ENCODE measurements at regions not wholly inside any gene's neighbourhood (a gene's known extent, or its start where the extent isn't known, plus 50 kb on each side); places are given as distances from the start of the nearest gene placed in this dataset.

GRCh38 chr7:52450816-52451215, 584.6 kb upstream of the POM121L12 start:
- Mint-ChIP-seq H3K27ac (no peak overlapping the region), H3K36me3 (no peaks in the 10 kb centered on the region), H3K9me3 (peaks cover 1 to 13% (median 7%) of the 10 kb centered on the region in 11 donors), H3K27me3 (no peaks in the 10 kb centered on the region), H3K4me1 (no peaks in the 10 kb centered on the region), H3K4me3 (no peak overlapping the region)
- Histone ChIP-seq H3K27me3 (ENCODE audit: control insufficient read depth in 2 of 2, insufficient read depth in 2 of 2, low read length in 2 of 2) (no peaks in the 10 kb centered on the region), H3K4me3 (ENCODE audit: low read length) (no peak overlapping the region), H3K4me1 (ENCODE audit: control insufficient read depth in 2 of 2, insufficient read depth in 2 of 2, low read length in 2 of 2) (no peaks in the 10 kb centered on the region), H3K9me3 (ENCODE audit: control insufficient read depth in 2 of 3, low read length in 3 of 3) (peaks cover 0 to 4% (median 0%) of the 10 kb centered on the region in 3 experiments), H3K36me3 (ENCODE audit: control insufficient read depth in 2 of 3, insufficient read depth in 3 of 3, low read length in 3 of 3) (no peaks in the 10 kb centered on the region), H3K27ac (ENCODE audit: low read depth, low read length) (no peak overlapping the region)
- no peak for ATAC-seq
- ChIA-PET CTCF (no interaction called here), POLR2A (no interaction called here)
- intact Hi-C loops (cut with micrococcal nuclease): no loop called here
- DNase-seq: no peak

GRCh38 chr7:52447581-52448180, 587.8 kb upstream of the POM121L12 start:
- Mint-ChIP-seq H3K4me3 (no peak overlapping the region), H3K9me3 (peaks cover 3 to 18% (median 10%) of the 10 kb centered on the region in 11 donors), H3K27ac (no peak overlapping the region), H3K36me3 (no peaks in the 10 kb centered on the region), H3K27me3 (no peaks in the 10 kb centered on the region), H3K4me1 (no peaks in the 10 kb centered on the region)
- H3K36me3 ChIP-seq (ENCODE audit: control insufficient read depth in 2 of 3, insufficient read depth in 3 of 3, low read length in 3 of 3): no peaks in the 10 kb centered on the region
- H3K4me1 ChIP-seq (ENCODE audit: control insufficient read depth in 2 of 2, insufficient read depth in 2 of 2, low read length in 2 of 2): no peaks in the 10 kb centered on the region
- no peak overlapping the region for H3K4me3 ChIP-seq (ENCODE audit: low read length)
- POLR2A ChIA-PET: no interaction called here
- intact Hi-C loops (cut with micrococcal nuclease): no loop called here
- no peaks in the 10 kb centered on the region for H3K9me3 ChIP-seq (ENCODE audit: control insufficient read depth in 2 of 3, low read length in 3 of 3)
- no peak overlapping the region for H3K27ac ChIP-seq (ENCODE audit: low read depth, low read length)
- DNase-seq (no peak), ATAC-seq (no peak)
- H3K27me3 ChIP-seq (ENCODE audit: control insufficient read depth in 2 of 2, insufficient read depth in 2 of 2, low read length in 2 of 2): no peaks in the 10 kb centered on the region
- CTCF ChIA-PET: no interaction called here

GRCh38 chr7:52436278-52436677, 599.2 kb upstream of the POM121L12 start:
- Histone ChIP-seq H3K4me1 (ENCODE audit: control insufficient read depth in 2 of 2, insufficient read depth in 2 of 2, low read length in 2 of 2) (no peaks in the 10 kb centered on the region), H3K36me3 (ENCODE audit: control insufficient read depth in 2 of 3, insufficient read depth in 3 of 3, low read length in 3 of 3) (no peaks in the 10 kb centered on the region), H3K9me3 (ENCODE audit: control insufficient read depth in 2 of 3, low read length in 3 of 3) (no peaks in the 10 kb centered on the region), H3K27me3 (ENCODE audit: control insufficient read depth in 2 of 2, insufficient read depth in 2 of 2, low read length in 2 of 2) (no peaks in the 10 kb centered on the region), H3K27ac (ENCODE audit: low read depth, low read length) (no peak overlapping the region), H3K4me3 (ENCODE audit: low read length) (no peak overlapping the region)
- intact Hi-C loops (cut with micrococcal nuclease): no loop called here
- DNase-seq (no peak), ATAC-seq (no peak)
- H3K27me3 Mint-ChIP-seq: no peaks in the 10 kb centered on the region
- no peaks in the 10 kb centered on the region for H3K36me3 Mint-ChIP-seq
- ChIA-PET POLR2A (no interaction called here), CTCF (no interaction called here)
- H3K9me3 Mint-ChIP-seq: peaks cover 0 to 13% (median 3%) of the 10 kb centered on the region in 11 donors
- no peak overlapping the region for H3K27ac Mint-ChIP-seq
- no peaks in the 10 kb centered on the region for H3K4me1 Mint-ChIP-seq
- H3K4me3 Mint-ChIP-seq: no peak overlapping the region

DNA sequence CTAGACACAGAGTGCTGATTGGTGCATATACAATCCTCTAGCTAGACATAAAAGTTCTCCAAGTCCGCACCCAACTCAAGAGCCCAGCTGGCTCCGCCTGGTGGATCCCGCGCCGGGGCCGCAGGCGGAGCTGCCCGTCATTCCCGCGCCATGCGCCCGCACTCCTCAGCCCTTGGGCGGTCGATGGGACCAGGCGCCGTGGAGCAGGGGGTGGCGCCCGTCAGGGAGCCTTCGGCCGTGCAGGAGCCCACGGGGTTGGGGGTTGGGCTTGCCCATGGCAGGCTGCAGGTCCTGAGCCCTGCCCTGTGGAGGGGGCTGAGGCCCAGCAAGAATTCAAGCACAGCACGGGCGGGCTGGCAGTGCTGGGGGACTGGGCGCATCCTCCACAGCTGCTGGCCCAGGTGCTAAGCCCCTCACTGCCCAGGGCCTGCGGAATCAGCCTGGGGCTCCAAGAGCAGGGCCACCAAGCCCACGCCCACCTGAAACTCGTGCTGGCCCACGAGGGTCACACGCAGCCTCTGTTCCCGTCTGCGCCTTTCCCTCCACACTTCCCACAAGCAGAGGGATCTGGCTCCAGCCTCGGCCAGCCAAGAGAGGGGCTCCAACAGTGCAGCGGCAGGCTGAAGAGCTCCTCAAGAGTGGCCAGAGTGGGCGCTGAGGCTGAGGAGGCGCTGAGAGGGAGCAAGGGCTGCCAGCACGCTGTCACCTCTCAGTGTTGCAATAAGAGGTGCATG, 604.2 kb upstream of the POM121L12 start:
- no peak overlapping the region for H3K27ac ChIP-seq (ENCODE audit: low read depth, low read length)
- H3K27me3 ChIP-seq (ENCODE audit: control insufficient read depth in 2 of 2, insufficient read depth in 2 of 2, low read length in 2 of 2): no peaks in the 10 kb centered on the region
- CTCF ChIA-PET: no interaction called here
- intact Hi-C loops (cut with micrococcal nuclease): loop anchor here in 1 of 2 donors (5.0 kb wide), 1 partner anchor 51 kb away; no protein-coding TSS in a partner anchor
- no peaks in the 10 kb centered on the region for H3K36me3 Mint-ChIP-seq
- no peaks in the 10 kb centered on the region for H3K27me3 Mint-ChIP-seq
- no peaks in the 10 kb centered on the region for H3K4me1 Mint-ChIP-seq
- no peaks in the 10 kb centered on the region for H3K9me3 ChIP-seq (ENCODE audit: control insufficient read depth in 2 of 3, low read length in 3 of 3)
- H3K27ac Mint-ChIP-seq: no peak overlapping the region
- H3K36me3 ChIP-seq (ENCODE audit: control insufficient read depth in 2 of 3, insufficient read depth in 3 of 3, low read length in 3 of 3): no peaks in the 10 kb centered on the region
- peaks cover 0 to 33% (median 8%) of the 10 kb centered on the region in 11 donors for H3K9me3 Mint-ChIP-seq
- no peak overlapping the region for H3K4me3 Mint-ChIP-seq
- H3K4me1 ChIP-seq (ENCODE audit: control insufficient read depth in 2 of 2, insufficient read depth in 2 of 2, low read length in 2 of 2): no peaks in the 10 kb centered on the region
- DNase-seq (no peak), ATAC-seq (no peak)
- no peak overlapping the region for H3K4me3 ChIP-seq (ENCODE audit: low read length)
- POLR2A ChIA-PET: no interaction called here

- DNase-seq (no peak), ATAC-seq (no peak)
- no peak overlapping the region for H3K27ac ChIP-seq (ENCODE audit: low read depth, low read length)
- H3K9me3 Mint-ChIP-seq: peaks cover 0 to 9% (median 0%) of the 10 kb centered on the region in 11 donors
- H3K4me3 Mint-ChIP-seq: no peak overlapping the region
- no peaks in the 10 kb centered on the region for H3K9me3 ChIP-seq (ENCODE audit: control insufficient read depth in 2 of 3, low read length in 3 of 3)
- intact Hi-C loops (cut with micrococcal nuclease): no loop called here
- no peaks in the 10 kb centered on the region for H3K36me3 Mint-ChIP-seq
- no peaks in the 10 kb centered on the region for H3K4me1 Mint-ChIP-seq
- no peaks in the 10 kb centered on the region for H3K4me1 ChIP-seq (ENCODE audit: control insufficient read depth in 2 of 2, insufficient read depth in 2 of 2, low read length in 2 of 2)
- ChIA-PET POLR2A (no interaction called here), CTCF (no interaction called here)
- H3K27ac Mint-ChIP-seq: no peak overlapping the region
- H3K36me3 ChIP-seq (ENCODE audit: control insufficient read depth in 2 of 3, insufficient read depth in 3 of 3, low read length in 3 of 3): no peaks in the 10 kb centered on the region
- no peak overlapping the region for H3K4me3 ChIP-seq (ENCODE audit: low read length)
- no peaks in the 10 kb centered on the region for H3K27me3 ChIP-seq (ENCODE audit: control insufficient read depth in 2 of 2, insufficient read depth in 2 of 2, low read length in 2 of 2)
- no peaks in the 10 kb centered on the region for H3K27me3 Mint-ChIP-seq
Observed at GRCh38 chr7:52423251-52423650, 612.2 kb upstream of the POM121L12 start.

- POLR2A ChIA-PET: no interaction called here
Observed at GRCh38 chr7:52413051-52413450, 622.4 kb upstream of the POM121L12 start.

DNA sequence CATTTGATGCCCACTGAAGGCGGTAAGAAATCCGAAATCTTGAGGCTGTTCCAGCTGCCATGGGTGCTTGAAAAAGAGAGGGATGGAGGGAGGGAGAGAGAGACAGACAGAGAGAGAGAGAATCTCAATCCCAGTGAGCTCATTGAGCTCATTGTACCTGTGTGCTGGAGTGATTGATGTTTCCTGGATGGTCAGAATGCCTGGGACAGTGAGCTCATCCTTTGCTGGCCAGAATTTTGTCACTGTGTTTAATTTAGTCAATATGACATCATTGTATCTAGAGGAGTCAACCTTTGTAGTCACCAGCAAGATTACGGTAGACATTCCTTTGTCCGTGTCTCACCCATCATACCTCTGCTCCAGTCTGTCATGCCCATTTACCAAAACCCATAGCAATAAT, 625.4 kb upstream of the POM121L12 start:
- intact Hi-C loops (cut with micrococcal nuclease): no loop called here
- no peaks in the 10 kb centered on the region for H3K9me3 ChIP-seq (ENCODE audit: control insufficient read depth in 2 of 3, low read length in 3 of 3)
- H3K27ac ChIP-seq (ENCODE audit: low read depth, low read length): no peak overlapping the region
- no peaks in the 10 kb centered on the region for H3K36me3 Mint-ChIP-seq
- ATAC-seq (no peak), DNase-seq (no peak)
- no peak overlapping the region for H3K4me3 Mint-ChIP-seq
- no peak overlapping the region for H3K27ac Mint-ChIP-seq
- H3K27me3 ChIP-seq (ENCODE audit: control insufficient read depth in 2 of 2, insufficient read depth in 2 of 2, low read length in 2 of 2): no peaks in the 10 kb centered on the region
- H3K4me3 ChIP-seq (ENCODE audit: low read length): no peak overlapping the region
- POLR2A ChIA-PET: no interaction called here
- CTCF ChIA-PET: no interaction called here
- H3K36me3 ChIP-seq (ENCODE audit: control insufficient read depth in 2 of 3, insufficient read depth in 3 of 3, low read length in 3 of 3): no peaks in the 10 kb centered on the region
- peaks cover 0 to 14% (median 2%) of the 10 kb centered on the region in 11 donors for H3K9me3 Mint-ChIP-seq
- no peaks in the 10 kb centered on the region for H3K4me1 ChIP-seq (ENCODE audit: control insufficient read depth in 2 of 2, insufficient read depth in 2 of 2, low read length in 2 of 2)
- no peaks in the 10 kb centered on the region for H3K27me3 Mint-ChIP-seq
- H3K4me1 Mint-ChIP-seq: no peaks in the 10 kb centered on the region

More at GRCh38 chr7:52413051-52413450, 622.4 kb upstream of the POM121L12 start:
- Mint-ChIP-seq H3K4me3 (no peak overlapping the region), H3K36me3 (no peaks in the 10 kb centered on the region), H3K4me1 (no peaks in the 10 kb centered on the region), H3K27ac (no peak overlapping the region), H3K9me3 (peaks cover 0 to 14% (median 0%) of the 10 kb centered on the region in 11 donors), H3K27me3 (no peaks in the 10 kb centered on the region)
- Histone ChIP-seq H3K27me3 (ENCODE audit: control insufficient read depth in 2 of 2, insufficient read depth in 2 of 2, low read length in 2 of 2) (no peaks in the 10 kb centered on the region), H3K27ac (ENCODE audit: low read depth, low read length) (no peak overlapping the region), H3K4me1 (ENCODE audit: control insufficient read depth in 2 of 2, insufficient read depth in 2 of 2, low read length in 2 of 2) (no peaks in the 10 kb centered on the region), H3K9me3 (ENCODE audit: control insufficient read depth in 2 of 3, low read length in 3 of 3) (no peaks in the 10 kb centered on the region), H3K36me3 (ENCODE audit: control insufficient read depth in 2 of 3, insufficient read depth in 3 of 3, low read length in 3 of 3) (no peaks in the 10 kb centered on the region), H3K4me3 (ENCODE audit: low read length) (no peak overlapping the region)
- intact Hi-C loops (cut with micrococcal nuclease): no loop called here
- DNase-seq (no peak), ATAC-seq (no peak)
- CTCF ChIA-PET: no interaction called here
